HCT116 (cell line): ENCODE measurements at regions not wholly inside any gene's neighbourhood (a gene's known extent, or its start where the extent isn't known, plus 50 kb on each side); places are given as distances from the start of the nearest gene placed in this dataset.

Source experiments
- ELF1 ChIP-seq: IDR thresholded peaks from 2 replicates; pipeline ENCODE4 v1.6.1; 2012; ENCODE audit warnings: low read depth, borderline replicate concordance
- EZH2 ChIP-seq: fragments of 200-600 bp; sonication (generic); IDR thresholded peaks from 2 replicates; pipeline ENCODE4 v1.6.1; 2017; ENCODE audit warnings: antibody characterized with exemption, mixed run types
- EZH2phosphoT487 ChIP-seq: fragments of 200-600 bp; IDR thresholded peaks from 2 replicates; pipeline ENCODE4 v1.6.1; 2018; ENCODE audit warnings: antibody characterized with exemption, borderline replicate concordance
- MAX ChIP-seq: IDR thresholded peaks from 2 replicates; pipeline ENCODE4 v1.6.1; 2012
- POLR2A ChIP-seq: IDR thresholded peaks from 2 replicates; pipeline ENCODE4 v1.7.0; 2011; ENCODE audit warnings: borderline replicate concordance; ENCODE audit not compliant: insufficient read depth, insufficient read length; ENCODE audit errors: extremely low read depth
- POLR2AphosphoS5 ChIP-seq: IDR thresholded peaks from 2 replicates; pipeline ENCODE4 v1.6.1; 2011; ENCODE audit warnings: mild to moderate bottlenecking, low read depth, low read length, moderate library complexity
- SIN3A ChIP-seq: IDR thresholded peaks from 2 replicates; pipeline ENCODE4 v1.6.1; 2012; ENCODE audit warnings: low read depth
- SP1 ChIP-seq: IDR thresholded peaks from 2 replicates; pipeline ENCODE4 v1.6.1; 2012; ENCODE audit warnings: low read depth
- SRF ChIP-seq: IDR thresholded peaks from 2 replicates; pipeline ENCODE4 v1.6.1; 2012; ENCODE audit warnings: low read depth
- YY1 ChIP-seq: IDR thresholded peaks from 2 replicates; pipeline ENCODE4 v1.6.1; 2011; ENCODE audit warnings: low read length, low read depth, moderate library complexity, mild to moderate bottlenecking; ENCODE audit not compliant: insufficient replicate concordance; ENCODE audit errors: extremely low read depth
- ZFX ChIP-seq: fragments of 450-650 bp; IDR thresholded peaks from 2 replicates; pipeline ENCODE4 v1.6.1; 2017
- ZNF274 ChIP-seq: fragments of 200-500 bp; sonication (Bioruptor generic); IDR thresholded peaks from 2 replicates; pipeline ENCODE4 v1.6.1; 2014; ENCODE audit warnings: mild to moderate bottlenecking, low read depth, low read length, inconsistent platforms
- TF ChIP-seq, protein P1 (sequence below), 3 experiments: fragments of 200-600 bp in 1 of 3; sonication (generic) in 1 of 3; IDR thresholded peaks in 2 of 3; conservative IDR thresholded peaks in 1 of 3; 2 replicates each; pipeline ENCODE4 v1.5.1; 2012 to 2017; ENCODE audit warnings: low read depth in 2 of 3, low read length in 2 of 3, antibody characterized with exemption in 1 of 3, borderline replicate concordance in 1 of 3, control low read depth in 1 of 3, mild to moderate bottlenecking in 1 of 3, mixed read lengths in 1 of 3, mixed run types in 1 of 3, moderate library complexity in 1 of 3; ENCODE audit not compliant: insufficient read depth in 1 of 3

DNA sequence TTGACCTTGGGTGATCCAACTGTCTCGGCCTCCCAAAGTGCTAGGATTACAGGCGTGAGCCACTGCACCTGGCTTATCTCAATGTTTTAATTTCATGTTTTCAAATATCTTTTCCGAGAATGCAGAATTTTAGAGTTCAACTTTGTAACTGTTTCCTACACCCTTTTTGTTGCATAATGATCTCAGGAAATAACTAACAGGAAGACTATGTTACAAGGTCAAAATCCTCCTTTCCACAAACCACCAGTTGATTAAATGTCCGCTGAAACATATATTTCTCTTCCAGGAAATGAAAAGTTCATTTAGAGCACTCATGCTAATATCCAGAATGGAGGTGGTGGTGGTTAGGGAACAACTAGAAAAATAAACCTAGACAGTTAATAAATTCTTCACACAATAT, 377.8 kb downstream of the PPP4R3C start:
- no peak for TF ChIP-seq POLR2AphosphoS5
- TF ChIP-seq EZH2, result no peak
- no peak for TF ChIP-seq POLR2A
- TF ChIP-seq, protein P1, sequence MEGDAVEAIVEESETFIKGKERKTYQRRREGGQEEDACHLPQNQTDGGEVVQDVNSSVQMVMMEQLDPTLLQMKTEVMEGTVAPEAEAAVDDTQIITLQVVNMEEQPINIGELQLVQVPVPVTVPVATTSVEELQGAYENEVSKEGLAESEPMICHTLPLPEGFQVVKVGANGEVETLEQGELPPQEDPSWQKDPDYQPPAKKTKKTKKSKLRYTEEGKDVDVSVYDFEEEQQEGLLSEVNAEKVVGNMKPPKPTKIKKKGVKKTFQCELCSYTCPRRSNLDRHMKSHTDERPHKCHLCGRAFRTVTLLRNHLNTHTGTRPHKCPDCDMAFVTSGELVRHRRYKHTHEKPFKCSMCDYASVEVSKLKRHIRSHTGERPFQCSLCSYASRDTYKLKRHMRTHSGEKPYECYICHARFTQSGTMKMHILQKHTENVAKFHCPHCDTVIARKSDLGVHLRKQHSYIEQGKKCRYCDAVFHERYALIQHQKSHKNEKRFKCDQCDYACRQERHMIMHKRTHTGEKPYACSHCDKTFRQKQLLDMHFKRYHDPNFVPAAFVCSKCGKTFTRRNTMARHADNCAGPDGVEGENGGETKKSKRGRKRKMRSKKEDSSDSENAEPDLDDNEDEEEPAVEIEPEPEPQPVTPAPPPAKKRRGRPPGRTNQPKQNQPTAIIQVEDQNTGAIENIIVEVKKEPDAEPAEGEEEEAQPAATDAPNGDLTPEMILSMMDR (IDR thresholded peaks at IDR 0.05 in 2 of 3, conservative IDR thresholded peaks at IDR 0.05 in 1 of 3; ENCODE audit: borderline replicate concordance in 1 of 3, insufficient read depth in 1 of 3, low read depth in 2 of 3, low read length in 2 of 3), result no peak
- no peak for TF ChIP-seq ELF1
- TF ChIP-seq MAX, result no peak
- TF ChIP-seq ZFX, result no peak
- TF ChIP-seq SP1, result no peak
- no peak for TF ChIP-seq YY1
- TF ChIP-seq EZH2phosphoT487, result no peak
- TF ChIP-seq ZNF274, result no peak
- TF ChIP-seq SIN3A, result no peak
- TF ChIP-seq SRF, result no peak
